GM20431 (cell line): ENCODE measurements at regions not wholly inside any gene's neighbourhood (a gene's known extent, or its start where the extent isn't known, plus 50 kb on each side); places are given as distances from the start of the nearest gene placed in this dataset.

Experiments
- in situ Hi-C: fragments of 300-500 bp; cut with MseI, MboI; formaldehyde crosslinking; loops from one replicate; pipeline ENCODE4 v1.15.0; 2020; ENCODE audit warnings: low sequenced_read_pairs; ENCODE audit not compliant: unreplicated experiment

DNA sequence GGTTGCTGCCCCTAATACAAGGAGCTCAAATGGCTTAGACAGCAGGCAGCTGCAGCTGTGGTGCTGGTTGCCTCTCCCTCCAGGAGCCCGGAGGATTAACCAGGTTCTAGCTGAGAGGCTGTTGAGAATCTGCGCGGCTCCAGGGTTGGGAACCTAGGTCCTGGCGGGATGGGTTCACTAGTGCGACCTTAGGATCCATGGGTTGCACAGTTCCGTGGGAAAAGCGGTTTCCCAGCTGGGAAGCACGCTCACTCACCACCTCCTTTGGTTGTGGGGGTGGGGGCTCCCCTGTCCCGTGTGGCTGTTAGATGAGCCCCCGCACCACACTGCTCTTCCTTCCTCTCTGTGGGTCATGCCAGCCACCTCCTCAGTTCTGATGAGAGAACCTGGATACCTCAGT lies 375.1 kb upstream of the ARRDC4 start:
- in situ Hi-C loops = no loop called here

DNA sequence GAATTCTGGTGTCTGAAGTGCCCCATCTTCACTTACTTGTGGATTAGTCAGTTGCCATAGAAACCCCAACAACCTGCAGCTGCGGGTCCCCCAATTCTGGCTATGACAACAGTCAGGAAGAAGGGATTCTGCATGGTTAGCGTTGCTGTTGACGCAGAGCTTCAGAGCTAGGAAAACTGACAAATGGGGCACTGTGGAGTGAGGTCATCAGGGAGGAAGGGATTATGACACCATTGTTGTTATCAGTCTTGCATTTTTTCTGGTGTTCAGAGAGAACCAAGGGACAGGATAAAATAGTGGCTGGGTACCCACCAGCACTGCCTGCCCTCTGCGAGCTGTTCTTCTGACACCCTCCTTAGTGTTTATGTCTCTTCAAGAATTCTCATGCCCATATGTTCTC lies 367.7 kb upstream of the ARRDC4 start:
- in situ Hi-C loops = no loop called here

DNA sequence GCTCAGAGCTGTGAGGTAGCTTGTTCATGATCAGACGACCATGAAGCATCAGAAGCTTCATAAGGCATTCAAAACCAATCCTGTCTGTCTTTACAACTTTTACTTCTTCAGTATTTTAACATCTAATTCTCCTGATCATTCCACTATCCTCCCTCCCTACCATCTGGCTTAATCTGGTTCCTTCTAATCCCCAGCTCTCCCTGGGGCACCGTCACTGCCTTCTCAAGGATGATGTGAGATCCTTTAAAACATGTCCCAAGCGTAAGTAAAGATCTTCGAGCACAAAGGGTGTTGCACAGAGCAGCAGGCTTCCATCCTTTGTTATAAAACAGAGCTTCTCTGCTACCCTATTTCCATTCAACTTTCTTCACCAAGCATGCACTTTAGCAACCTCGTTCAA lies 362.7 kb upstream of the ARRDC4 start:
- in situ Hi-C loops = no loop called here

DNA sequence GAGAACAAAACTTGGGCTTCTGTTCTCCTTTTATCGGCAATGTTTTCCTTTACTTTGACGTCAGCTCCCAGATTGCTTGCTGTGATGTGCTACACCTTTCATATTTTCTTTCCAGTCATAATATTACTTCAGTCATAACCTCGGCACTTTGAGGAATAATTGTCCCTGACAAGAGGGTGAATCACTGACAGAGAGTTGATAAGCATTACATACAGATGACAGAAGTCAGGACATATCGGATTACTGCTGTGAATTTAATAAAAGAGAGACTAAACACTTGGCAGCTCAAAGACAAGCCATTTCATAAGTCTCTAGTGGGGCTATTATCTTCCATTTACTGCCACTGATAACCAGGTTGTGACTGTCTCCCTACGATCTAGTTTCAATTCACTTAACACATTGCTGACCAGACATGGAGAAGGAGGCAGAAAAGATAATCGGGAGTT lies 362.1 kb upstream of the ARRDC4 start:
- in situ Hi-C loops = no loop called here

DNA sequence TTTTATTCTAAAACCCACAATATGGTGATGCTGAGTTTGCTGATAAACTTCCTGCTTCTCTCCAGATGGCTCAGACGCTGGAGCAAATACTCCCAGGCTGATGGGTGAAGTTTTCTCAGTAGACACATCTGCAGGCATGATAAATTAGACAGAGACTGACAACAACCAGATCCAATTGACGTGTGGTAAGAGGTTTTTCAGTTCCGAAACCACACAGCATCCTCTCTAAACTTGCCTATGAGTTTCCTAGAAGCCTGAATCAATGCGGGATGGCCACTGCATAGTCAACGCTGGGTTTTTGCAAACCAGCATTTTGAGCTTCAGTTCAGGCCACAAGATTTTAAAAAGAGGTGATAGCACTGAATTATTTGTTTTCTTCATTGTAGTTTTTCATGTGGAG lies 360.3 kb upstream of the ARRDC4 start:
- in situ Hi-C loops = no loop called here

DNA sequence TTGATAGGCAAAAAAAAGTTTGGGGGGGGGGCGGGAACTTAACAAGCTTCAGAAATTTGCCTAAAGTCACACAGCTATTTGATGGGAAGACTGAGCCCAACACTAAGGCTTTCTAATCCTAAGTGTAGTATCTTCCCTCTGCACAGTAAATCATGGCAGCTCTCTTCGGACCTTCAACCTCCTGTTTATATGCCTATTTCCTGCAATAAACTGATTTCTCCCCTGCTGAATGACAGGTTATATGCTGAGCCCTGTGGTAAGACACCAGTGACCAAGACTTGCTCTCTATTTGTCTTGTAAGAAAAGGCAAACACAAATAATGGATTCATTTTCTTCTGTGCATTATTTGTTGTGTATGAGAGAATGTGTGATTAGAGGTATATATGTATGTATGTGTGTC lies 355.8 kb upstream of the ARRDC4 start:
- in situ Hi-C loops = no loop called here

DNA sequence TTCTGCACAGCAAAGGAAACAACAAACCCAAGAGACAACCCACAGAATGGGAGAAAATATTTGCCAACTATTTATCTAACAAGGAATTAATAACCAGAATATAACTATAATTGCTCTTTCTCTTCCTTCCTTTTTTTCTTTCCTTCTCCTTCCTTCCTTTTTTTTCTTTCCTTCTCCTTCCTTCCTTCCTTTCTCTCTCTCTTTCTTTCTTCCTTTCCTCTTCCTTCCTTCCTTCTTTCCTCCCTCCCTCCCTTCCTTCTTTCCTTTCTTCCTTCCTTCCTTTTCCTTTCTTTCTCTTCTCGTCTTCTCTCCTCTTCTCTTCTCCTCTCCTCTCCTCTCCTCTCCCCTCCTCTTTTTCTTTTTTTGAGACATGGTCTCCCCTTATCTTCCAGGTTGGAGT lies 345.4 kb upstream of the ARRDC4 start:
- in situ Hi-C loops = no loop called here

DNA sequence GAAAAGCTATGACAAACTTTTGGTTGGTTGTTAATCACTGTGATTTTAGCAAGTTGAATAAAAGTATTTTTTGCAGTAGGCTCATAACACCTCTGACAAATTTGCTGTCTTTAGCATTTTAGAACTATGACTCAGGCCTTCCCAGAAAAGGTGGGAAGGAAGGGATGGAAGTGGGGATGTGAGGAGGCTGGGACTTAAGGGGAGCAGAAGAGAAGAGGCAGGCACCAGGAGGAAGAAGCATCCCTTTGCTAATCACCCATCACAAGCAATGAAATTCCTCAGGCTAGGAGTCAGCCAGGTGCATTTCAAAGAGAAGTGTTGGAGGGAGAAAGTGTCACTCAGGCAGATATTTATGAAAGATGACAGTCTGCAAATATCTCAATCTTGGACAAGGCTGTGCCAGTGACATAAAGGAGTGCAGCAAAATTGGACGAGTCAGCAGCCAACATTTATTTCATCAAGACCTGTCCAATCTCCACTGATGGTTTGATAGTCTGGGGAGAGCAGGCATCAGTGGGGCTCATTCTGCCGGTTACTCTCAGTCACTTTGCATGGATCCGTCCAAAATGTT lies 337.3 kb upstream of the ARRDC4 start:
- in situ Hi-C loops = no loop called here

DNA sequence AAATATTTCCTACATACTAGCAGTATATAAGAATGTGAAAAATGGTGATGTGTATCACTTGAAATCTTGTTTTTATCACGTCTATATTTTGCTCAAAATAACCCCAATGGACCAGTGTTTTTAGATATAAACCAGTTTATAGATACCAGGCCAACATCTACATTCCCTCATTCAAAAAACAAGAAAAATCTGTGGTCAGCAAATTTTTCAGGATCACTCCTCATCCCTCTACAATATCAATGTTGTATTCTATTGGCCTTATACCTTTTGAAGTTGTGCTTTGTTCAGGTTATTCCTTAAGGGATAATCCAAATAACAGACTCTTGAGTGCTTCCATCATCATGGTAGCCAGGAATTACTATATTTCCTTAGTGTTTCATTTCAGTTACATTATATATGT lies 332.9 kb upstream of the ARRDC4 start:
- in situ Hi-C loops = no loop called here

DNA sequence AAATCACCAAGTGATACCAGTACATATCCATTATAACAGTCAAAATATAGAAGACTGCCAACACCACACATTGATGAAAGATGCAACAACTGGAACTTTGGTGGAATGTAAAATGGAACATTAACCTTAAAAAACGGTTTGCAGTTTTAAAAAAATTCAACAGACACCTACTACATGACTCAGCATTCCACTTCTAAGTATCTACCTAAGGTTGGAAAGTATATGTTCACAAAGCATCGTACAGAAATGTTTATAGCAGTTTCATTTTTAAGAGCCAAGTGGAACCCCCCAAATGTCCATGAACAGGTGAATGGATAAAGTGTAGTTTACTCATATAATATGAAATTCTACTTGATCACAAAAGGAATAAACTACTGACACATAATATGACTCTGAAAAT lies 314.7 kb upstream of the ARRDC4 start:
- in situ Hi-C loops = no loop called here

DNA sequence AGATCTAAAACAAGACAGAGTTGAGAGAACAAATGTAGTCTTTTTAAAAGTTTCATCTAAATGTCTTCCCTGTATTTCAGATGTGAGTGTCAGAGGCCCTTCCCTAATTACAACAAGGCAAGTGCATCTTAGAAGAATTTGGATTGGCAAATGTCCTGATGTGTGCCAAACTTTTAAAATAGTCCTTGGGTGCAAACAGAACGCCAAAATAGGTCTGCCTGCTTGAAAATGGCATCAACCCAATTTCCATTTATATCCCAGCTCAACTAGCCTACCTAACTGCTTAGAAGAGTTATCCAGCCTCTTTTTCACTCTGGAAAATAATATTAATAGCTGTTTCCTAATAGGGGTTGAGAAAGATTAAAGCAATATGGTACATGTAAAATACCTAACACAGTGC lies 311.8 kb upstream of the ARRDC4 start:
- in situ Hi-C loops = no loop called here

DNA sequence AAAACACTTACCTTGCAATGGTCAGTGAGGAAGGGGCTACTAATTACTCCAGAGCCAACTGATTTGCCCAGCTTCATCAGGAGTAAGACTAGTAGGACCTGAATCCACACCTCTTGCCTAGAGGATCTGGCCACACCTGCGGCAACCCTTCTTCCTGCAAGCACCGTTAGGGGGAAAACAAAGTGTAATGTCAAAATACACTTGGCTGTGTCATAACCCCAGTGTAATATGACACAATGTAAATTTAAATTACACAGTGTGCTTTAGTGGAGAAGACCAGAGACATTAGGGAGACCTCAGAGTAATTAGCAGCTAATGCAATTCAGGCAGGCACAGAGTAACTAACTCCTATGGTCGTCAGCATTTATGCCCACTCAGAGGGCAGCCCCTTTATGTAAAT lies 308.5 kb upstream of the ARRDC4 start:
- in situ Hi-C loops = no loop called here

DNA sequence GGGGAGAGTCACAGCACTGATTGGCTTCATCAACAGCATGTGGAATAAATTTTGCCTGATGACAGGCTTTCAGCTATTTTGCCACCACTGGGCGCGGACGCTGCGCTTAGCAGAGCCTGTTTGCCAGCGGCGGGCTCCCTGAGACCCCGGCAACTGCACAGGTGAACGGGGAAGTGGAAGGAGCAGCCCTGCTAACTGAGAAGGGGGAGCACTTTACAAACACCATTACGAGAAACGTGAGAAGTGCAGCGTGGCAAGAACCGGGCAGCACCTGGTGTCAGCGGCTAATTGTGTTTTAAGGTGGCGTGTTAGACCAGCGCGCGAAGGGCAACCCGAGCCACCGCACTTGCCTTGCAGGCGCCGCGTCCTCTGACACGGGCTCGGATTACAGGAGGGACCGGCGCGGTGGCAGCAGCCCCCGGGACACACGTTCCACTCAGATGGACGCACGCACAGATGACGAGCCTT lies 307.8 kb upstream of the ARRDC4 start:
- in situ Hi-C loops = no loop called here

DNA sequence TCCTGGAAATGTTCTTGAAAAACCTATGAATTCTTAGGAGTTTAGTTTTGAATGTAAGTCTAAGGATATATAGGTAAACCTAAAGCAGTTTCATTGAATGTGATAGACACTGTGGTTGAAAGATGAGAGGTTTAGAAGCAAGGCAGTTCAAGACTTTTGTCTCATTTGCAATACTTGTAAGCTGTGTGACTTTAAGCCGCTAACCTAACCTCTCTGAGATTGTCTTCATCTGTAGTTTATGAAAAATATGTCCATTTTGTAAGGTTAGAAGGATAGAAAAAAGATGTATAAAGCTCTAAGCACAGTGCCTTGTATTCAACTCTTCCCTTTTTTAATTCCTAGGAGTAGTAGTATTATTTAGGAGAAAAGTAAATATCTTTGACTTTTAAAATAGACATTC lies 306.6 kb upstream of the ARRDC4 start:
- in situ Hi-C loops = no loop called here

DNA sequence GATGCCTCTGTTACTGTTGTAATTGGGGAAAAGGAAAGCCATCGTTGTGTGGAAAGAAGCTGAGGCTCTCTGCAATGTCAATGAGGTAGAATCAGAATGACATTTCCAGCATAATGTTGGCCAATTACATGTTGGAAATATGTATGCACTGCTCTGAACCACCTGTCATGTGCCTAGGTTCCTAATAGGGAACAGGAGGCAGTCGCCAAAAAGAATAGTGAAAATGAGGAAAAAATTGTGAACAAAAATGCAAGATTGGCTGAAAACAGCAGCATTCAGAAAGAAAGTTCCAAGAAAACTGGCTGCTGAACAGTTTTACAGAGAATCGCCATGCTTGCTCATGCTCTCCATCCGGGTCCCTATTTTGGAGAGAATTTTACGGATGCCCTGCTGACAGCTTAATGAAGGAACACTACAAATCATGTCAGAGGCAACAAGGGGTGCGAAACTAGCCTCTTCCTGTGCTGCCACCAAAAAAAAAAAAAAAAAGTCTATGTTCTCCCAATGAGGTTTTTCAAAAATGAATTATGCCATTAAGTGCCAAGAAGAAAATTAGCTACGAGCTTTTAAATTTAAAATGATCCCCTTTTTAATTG lies 305.9 kb upstream of the ARRDC4 start:
- in situ Hi-C loops = no loop called here

DNA sequence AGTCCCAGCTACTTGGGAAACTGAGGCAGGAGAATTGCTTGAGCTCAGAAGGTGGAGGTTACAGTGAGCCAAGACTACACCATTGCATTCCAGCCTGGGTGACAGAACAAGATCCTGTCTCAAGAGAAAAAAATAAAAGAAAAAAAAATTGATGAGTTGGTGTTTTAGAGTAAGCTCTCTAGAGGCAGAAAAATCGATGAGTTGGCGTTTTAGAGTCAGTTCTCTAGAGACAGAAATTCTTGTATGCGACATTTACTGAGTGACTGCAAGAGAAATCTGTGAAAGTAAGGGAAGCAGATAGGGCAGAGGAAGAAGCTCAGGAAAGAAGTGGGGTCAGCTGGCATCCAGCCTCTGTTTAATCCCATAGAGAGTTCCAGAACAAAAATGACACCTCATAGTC lies 298.7 kb upstream of the ARRDC4 start:
- in situ Hi-C loops = no loop called here

DNA sequence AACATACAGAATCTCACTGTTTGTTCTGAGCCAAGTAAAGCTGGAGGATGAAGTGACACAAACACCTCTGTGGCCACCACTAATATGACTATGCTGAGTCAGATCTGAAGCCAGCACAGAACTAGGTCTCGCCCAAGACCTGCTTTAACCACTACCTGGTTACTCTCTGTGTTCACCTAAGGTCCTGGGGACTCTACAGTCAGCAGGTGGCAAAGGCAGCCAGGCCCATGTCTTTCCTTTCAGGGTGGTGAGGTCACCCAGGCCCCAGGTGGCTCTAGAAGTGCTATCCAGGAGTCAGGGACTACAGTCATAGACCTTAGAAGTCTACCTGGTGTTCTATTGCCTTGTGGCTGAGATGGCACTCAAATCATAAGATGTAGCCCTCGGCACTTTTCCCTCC lies 287.9 kb upstream of the ARRDC4 start:
- in situ Hi-C loops = no loop called here

DNA sequence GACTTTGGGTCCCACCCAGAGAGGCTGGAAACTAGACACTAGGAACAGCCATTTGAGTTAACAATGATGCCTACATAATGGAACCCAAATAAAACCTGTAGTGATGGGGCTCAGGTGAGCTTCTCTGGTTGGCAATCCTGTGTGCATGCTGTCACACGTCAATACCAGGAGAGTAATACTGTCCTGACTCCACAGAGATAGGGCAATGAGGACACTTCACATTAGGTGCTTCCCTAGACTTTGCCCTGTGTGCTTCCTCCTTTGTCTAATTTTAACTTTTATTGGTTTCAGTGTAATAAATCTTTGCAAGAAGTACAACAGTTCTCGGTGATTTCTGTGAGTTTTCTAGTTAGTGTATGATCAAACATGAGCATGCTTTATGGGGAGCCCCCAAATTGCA lies 281.8 kb upstream of the ARRDC4 start:
- in situ Hi-C loops = no loop called here

DNA sequence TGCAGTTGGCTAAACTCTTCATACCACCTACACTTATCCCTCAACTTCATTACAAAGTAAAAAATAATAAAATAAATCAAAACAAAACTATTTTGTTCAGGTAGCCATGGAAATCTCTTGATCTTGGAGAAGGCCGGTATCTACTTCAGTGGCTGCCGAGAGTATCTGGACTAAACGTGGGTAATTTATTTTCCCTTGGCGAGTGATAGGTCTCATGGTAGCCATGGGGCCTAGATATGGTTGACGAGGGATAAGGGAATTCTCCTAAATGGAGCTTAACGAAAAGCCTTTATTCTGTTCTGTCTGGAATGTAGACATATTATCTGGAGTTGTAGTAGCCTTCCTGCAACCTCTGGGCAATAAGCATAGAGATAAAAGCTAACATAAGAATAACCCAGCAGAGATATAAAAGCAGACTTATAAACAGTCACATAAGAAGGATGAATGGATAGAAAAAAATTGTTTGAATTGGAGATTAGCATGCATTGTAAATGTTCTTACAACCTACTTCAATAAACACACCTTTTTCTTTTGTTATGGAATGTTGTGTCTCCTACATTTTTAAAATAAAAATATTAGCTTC lies 281.3 kb upstream of the ARRDC4 start:
- in situ Hi-C loops = no loop called here

DNA sequence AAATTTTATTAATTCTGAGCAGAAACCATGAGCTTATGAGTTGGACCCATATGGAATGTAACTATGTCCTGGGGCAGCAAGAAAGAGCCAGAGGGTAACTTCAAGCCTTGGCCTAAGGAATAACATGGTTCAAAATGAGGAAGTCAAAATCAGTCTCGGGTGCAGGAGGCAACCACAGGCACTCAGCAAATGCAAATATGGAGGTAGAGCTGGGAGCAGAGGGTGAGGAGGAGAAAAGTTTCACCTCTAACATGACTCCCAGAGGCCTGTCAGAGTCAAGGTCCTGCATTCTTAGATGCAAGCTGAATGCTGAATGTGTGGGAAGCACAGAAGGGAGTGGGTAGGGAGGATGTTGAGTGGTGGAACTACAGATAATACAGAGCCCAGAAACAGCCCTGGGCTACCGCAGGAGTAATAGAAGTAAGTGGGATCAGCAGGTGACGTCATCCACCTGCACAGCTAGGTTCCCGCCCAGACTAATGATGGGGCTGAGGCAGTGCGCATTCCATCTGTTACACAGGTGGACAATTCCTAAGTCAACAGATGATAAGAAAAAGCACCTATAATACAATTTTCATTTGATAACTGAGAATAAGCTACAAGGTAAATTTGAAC lies 279.8 kb upstream of the ARRDC4 start:
- in situ Hi-C loops = no loop called here

DNA sequence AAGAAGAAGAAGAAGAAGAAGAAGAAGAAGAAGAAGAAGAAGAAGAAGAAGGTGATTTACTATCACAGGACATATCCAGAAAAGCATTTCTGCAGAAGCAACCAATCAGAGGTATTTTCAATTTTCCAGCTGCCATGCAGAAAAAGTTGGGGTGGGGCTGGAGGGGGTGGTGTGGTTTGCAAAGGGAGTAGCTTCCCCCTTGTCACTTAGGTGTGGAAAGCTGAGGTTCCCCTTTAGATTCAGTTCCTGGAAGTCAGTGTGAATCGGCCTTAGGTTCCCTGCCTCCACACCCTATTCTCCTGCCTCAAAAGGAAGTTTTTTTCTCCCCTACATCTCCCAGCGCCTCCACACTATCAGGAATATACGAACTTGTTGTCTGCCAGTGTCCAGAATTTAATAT lies 276.7 kb upstream of the ARRDC4 start:
- in situ Hi-C loops = no loop called here

DNA sequence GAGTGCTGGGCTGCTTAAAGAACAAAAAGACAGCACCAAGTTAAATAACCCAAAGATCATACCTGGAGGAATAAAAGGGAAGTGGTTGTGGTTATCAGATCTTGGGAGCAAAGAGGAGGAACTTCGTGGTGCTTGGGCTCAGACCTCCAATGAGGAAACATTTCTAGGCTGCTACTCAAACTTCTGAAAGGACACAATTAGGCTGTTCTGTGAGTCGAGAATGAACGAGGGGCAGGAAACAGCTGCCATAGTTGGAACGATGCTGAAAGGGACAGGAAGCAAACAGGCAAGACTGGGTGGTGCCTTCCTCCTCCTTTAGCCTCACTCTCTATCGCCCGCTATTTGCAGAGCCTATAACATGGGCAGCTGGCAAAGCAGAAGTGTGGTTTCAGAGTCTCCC lies 276.3 kb upstream of the ARRDC4 start:
- in situ Hi-C loops = no loop called here
